ENCODE measurements at regions not wholly inside any gene's neighbourhood (a gene's known extent, or its start where the extent isn't known, plus 50 kb on each side); places are given as distances from the start of the nearest gene placed in this dataset.
"Not testable (repeated sequence)": the region's sequence is repeated elsewhere in the genome, so short reads cannot be mapped to it uniquely, and the experiment has no call there.

DNA sequence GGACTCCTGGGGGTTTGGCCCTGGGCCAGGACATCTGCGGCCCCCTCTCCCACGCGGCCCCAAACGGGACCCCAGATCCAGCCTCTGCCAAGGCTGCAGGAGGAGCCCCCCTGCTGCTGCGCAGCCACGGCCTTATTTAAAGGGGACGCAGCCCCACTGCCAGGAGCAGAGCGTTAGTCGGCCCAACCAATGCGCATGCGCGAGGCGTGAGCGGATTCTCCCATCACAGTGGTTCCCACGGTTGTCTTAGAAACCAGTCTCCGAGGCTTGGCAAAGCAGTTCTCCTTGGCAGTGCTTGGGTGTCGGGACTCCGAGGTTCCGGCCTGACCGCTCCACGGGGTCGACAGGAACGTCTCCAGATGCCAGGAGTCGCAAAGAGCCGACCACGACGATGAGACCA, 288.3 kb upstream of the ZNF337 start:
- Histone ChIP-seq H3K79me2 (ENCODE audit: control insufficient read depth, insufficient read depth, low read length) (no peaks in the 10 kb centered on the region), H3K27me3 (ENCODE audit: control insufficient read depth in 2 of 2, insufficient read depth in 2 of 2, low read length in 2 of 2) (no peaks in the 10 kb centered on the region), H3K27ac (ENCODE audit: insufficient read depth, low read depth, low read length) (no peak overlapping the region), H2AFZ (ENCODE audit: low read depth, low read length) (peak overlapping the region; percentile 51), H3K9ac (replicated peaks; ENCODE audit: extremely low read depth, insufficient read depth, low read length) (no peak overlapping the region), H3K4me1 (ENCODE audit: control insufficient read depth, extremely low read depth, insufficient read depth, low read length) (no peaks in the 10 kb centered on the region), H3K9me1 (replicated peaks; ENCODE audit: control insufficient read depth, extremely low read depth, insufficient read depth, low read length) (no peaks in the 10 kb centered on the region), H3K4me3 (replicated peaks in 1 of 3; ENCODE audit: insufficient read depth in 1 of 3, low read depth in 1 of 3, low read length in 3 of 3) (no peak overlapping the region), H3K4me2 (ENCODE audit: insufficient read depth, low read length) (no peak overlapping the region), H4K20me1 (replicated peaks; ENCODE audit: control insufficient read depth, extremely low read depth, insufficient read depth, low read length) (no peaks in the 10 kb centered on the region), H3K36me3 (ENCODE audit: control insufficient read depth in 2 of 2, extremely low read depth in 1 of 2, insufficient read depth in 2 of 2, low read length in 2 of 2) (no peaks in the 10 kb centered on the region), H3K9me3 (replicated peaks; ENCODE audit: control insufficient read depth, insufficient read depth, low read length) (no peaks in the 10 kb centered on the region)
- no peak for TF ChIP-seq EZH2 (IDR thresholded peaks at IDR 0.05; ENCODE audit: borderline replicate concordance, low read depth, low read length, severe bottlenecking)
- no peak for TF ChIP-seq GATA2 (IDR thresholded peaks at IDR 0.05; ENCODE audit: insufficient read depth, insufficient read length, low read depth, low read length)
- TF ChIP-seq, protein P1, sequence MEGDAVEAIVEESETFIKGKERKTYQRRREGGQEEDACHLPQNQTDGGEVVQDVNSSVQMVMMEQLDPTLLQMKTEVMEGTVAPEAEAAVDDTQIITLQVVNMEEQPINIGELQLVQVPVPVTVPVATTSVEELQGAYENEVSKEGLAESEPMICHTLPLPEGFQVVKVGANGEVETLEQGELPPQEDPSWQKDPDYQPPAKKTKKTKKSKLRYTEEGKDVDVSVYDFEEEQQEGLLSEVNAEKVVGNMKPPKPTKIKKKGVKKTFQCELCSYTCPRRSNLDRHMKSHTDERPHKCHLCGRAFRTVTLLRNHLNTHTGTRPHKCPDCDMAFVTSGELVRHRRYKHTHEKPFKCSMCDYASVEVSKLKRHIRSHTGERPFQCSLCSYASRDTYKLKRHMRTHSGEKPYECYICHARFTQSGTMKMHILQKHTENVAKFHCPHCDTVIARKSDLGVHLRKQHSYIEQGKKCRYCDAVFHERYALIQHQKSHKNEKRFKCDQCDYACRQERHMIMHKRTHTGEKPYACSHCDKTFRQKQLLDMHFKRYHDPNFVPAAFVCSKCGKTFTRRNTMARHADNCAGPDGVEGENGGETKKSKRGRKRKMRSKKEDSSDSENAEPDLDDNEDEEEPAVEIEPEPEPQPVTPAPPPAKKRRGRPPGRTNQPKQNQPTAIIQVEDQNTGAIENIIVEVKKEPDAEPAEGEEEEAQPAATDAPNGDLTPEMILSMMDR (IDR thresholded peaks at IDR 0.05; ENCODE audit: extremely low read depth in 1 of 2, insufficient read depth in 1 of 2, low read depth in 1 of 2, low read length in 2 of 2) = no peak
- TF ChIP-seq POLR2AphosphoS5 (IDR thresholded peaks at IDR 0.05; ENCODE audit: insufficient read depth, low read depth, low read length) = no peak
- no peak for TF ChIP-seq MYC (IDR thresholded peaks at IDR 0.05; ENCODE audit: low read depth, low read length)
- TF ChIP-seq JUN (IDR thresholded peaks at IDR 0.05; ENCODE audit: borderline replicate concordance, insufficient read depth, insufficient read length, low read depth) = no peak
- TF ChIP-seq, protein P2, sequence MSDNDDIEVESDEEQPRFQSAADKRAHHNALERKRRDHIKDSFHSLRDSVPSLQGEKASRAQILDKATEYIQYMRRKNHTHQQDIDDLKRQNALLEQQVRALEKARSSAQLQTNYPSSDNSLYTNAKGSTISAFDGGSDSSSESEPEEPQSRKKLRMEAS (IDR thresholded peaks at IDR 0.05; ENCODE audit: insufficient read depth, insufficient read length) = no peak
- TF ChIP-seq POLR2A (IDR thresholded peaks at IDR 0.05; ENCODE audit: low read depth, low read length) = no peak
- TF ChIP-seq FOS (IDR thresholded peaks at IDR 0.05; ENCODE audit: borderline replicate concordance, insufficient read depth, low read length) = no peak
- dilution Hi-C loops (cut with MboI; ENCODE audit: extremely low pct_ligation_motif_present, low sequenced_read_pairs) (no loop called here), intact Hi-C loops (cut with micrococcal nuclease) (no loop called here)
- DNase-seq (ENCODE audit: low read depth, low spot score) = peak; percentile 37
- no TSS peak for BruUV-seq (replicated peaks)
- ChIA-PET CTCF (no interaction called here), POLR2A (no interaction called here)
- FAIRE-seq = no peak

DNA sequence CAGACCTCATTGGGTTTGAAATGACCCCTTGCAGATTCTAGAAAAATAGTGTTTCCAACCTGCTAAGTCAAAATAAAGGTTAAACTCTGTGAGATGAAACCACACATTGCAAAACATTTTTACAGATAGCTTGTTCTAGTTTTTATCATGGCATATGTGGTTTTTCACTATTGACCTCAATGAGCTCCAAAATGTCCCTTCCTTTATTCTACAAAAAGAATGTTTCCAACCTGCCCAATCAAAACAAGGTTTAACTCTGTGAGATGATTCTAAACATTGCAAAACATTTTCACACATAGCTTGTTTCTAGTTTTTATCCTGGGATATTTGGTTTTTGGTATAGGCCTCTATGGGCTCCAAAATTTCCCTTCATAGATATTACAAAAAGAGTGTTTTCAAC, 286.0 kb upstream of the ZNF337 start:
- BruUV-seq (replicated peaks); H3K4me1 ChIP-seq (ENCODE audit: control insufficient read depth, extremely low read depth, insufficient read depth, low read length); DNase-seq (ENCODE audit: low read depth, low spot score); H3K27ac ChIP-seq (ENCODE audit: insufficient read depth, low read depth, low read length); H3K27me3 ChIP-seq (ENCODE audit: control insufficient read depth in 2 of 2, insufficient read depth in 2 of 2, low read length in 2 of 2); H3K9ac ChIP-seq (replicated peaks; ENCODE audit: extremely low read depth, insufficient read depth, low read length); H3K36me3 ChIP-seq (ENCODE audit: control insufficient read depth in 2 of 2, extremely low read depth in 1 of 2, insufficient read depth in 2 of 2, low read length in 2 of 2); CTCF ChIA-PET; H3K79me2 ChIP-seq (ENCODE audit: control insufficient read depth, insufficient read depth, low read length); H3K4me3 ChIP-seq (replicated peaks in 1 of 3; ENCODE audit: insufficient read depth in 1 of 3, low read depth in 1 of 3, low read length in 3 of 3); H3K9me1 ChIP-seq (replicated peaks; ENCODE audit: control insufficient read depth, extremely low read depth, insufficient read depth, low read length); FAIRE-seq; H3K9me3 ChIP-seq (replicated peaks; ENCODE audit: control insufficient read depth, insufficient read depth, low read length); POLR2A ChIA-PET; intact Hi-C loops (cut with micrococcal nuclease); H2AFZ ChIP-seq (ENCODE audit: low read depth, low read length); dilution Hi-C loops (cut with MboI; ENCODE audit: extremely low pct_ligation_motif_present, low sequenced_read_pairs); H4K20me1 ChIP-seq (replicated peaks; ENCODE audit: control insufficient read depth, extremely low read depth, insufficient read depth, low read length); H3K4me2 ChIP-seq (ENCODE audit: insufficient read depth, low read length): not testable (repeated sequence)

DNA sequence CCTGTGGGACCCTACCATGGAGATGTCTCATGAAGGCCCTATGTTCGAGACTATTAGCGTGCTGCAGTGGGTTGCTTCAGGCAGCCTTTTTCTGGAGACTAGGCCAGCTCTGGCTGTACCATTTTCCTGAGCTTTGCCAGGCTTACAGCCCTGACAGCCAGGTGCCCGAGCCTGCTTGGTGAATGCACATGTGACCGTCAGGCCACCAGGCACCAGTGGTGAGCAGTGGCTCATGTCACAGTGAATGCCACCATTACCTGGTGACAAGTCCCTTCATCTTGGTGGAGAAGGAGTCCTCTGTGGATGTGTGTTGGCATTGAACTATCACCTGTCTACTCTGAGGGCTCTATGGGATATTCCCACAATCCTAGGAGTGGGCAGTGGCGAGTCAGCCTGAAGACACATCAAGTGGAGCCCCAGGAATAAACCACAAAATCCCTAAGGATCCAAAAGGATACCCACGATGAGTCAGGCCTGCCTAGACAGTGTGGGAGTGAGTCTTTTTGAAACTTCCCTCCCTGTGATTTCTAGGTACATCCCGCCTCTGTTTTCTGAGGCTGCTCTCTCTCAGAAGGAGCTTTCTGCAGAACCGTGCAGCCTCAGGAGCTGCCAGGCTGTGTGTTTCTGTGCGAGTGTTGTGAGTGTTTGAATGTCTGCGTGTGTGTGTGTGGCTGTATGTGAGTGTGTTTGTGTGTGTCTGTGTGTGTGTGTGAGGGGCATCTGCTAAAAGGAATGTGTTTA, 282.0 kb upstream of the ZNF337 start:
- H3K9me3 ChIP-seq (replicated peaks; ENCODE audit: control insufficient read depth, insufficient read depth, low read length); CTCF ChIA-PET; H4K20me1 ChIP-seq (replicated peaks; ENCODE audit: control insufficient read depth, extremely low read depth, insufficient read depth, low read length); H2AFZ ChIP-seq (ENCODE audit: low read depth, low read length); dilution Hi-C loops (cut with MboI; ENCODE audit: extremely low pct_ligation_motif_present, low sequenced_read_pairs); intact Hi-C loops (cut with micrococcal nuclease); H3K4me3 ChIP-seq (replicated peaks in 1 of 3; ENCODE audit: insufficient read depth in 1 of 3, low read depth in 1 of 3, low read length in 3 of 3); DNase-seq (ENCODE audit: low read depth, low spot score); H3K4me2 ChIP-seq (ENCODE audit: insufficient read depth, low read length); BruUV-seq (replicated peaks); H3K9me1 ChIP-seq (replicated peaks; ENCODE audit: control insufficient read depth, extremely low read depth, insufficient read depth, low read length); H3K36me3 ChIP-seq (ENCODE audit: control insufficient read depth in 2 of 2, extremely low read depth in 1 of 2, insufficient read depth in 2 of 2, low read length in 2 of 2); H3K27ac ChIP-seq (ENCODE audit: insufficient read depth, low read depth, low read length); H3K79me2 ChIP-seq (ENCODE audit: control insufficient read depth, insufficient read depth, low read length); H3K27me3 ChIP-seq (ENCODE audit: control insufficient read depth in 2 of 2, insufficient read depth in 2 of 2, low read length in 2 of 2); H3K4me1 ChIP-seq (ENCODE audit: control insufficient read depth, extremely low read depth, insufficient read depth, low read length); H3K9ac ChIP-seq (replicated peaks; ENCODE audit: extremely low read depth, insufficient read depth, low read length); POLR2A ChIA-PET: not testable (repeated sequence)
- peak; percentile 40 for FAIRE-seq
